Type B pancreatic cell (in vitro differentiated cells): ENCODE measurements at regions not wholly inside any gene's neighbourhood (a gene's known extent, or its start where the extent isn't known, plus 50 kb on each side); places are given as distances from the start of the nearest gene placed in this dataset.

Source experiments
- DNase-seq: peaks from one replicate; pipeline ENCODE4 v3.0.0; 2021; ENCODE audit warnings: mixed read lengths; ENCODE audit not compliant: unreplicated experiment; ENCODE audit errors: extremely low spot score
- H3K27ac Mint-ChIP-seq: 2 replicates; pipeline ENCODE4 v1.8.0; 2021; ENCODE audit warnings: mild to moderate bottlenecking, mixed read lengths
- H3K27me3 Mint-ChIP-seq: 2 replicates; pipeline ENCODE4 v1.8.0; 2021; ENCODE audit warnings: mixed read lengths
- H3K36me3 Mint-ChIP-seq: 2 replicates; pipeline ENCODE4 v1.8.0; 2021; ENCODE audit warnings: mixed read lengths
- H3K4me1 Mint-ChIP-seq: one replicate; pipeline ENCODE4 v1.8.0; 2021; ENCODE audit warnings: mixed read lengths; ENCODE audit not compliant: unreplicated experiment
- H3K4me3 Mint-ChIP-seq: 2 replicates; pipeline ENCODE4 v1.8.0; 2021; ENCODE audit warnings: mild to moderate bottlenecking, mixed read lengths
- H3K9me3 Mint-ChIP-seq: 2 replicates; pipeline ENCODE4 v1.8.0; 2021; ENCODE audit warnings: mixed read lengths
- TF ChIP-seq, protein P1 (sequence below): fragments of 200-600 bp; sonication (generic); conservative IDR thresholded peaks from 2 replicates; pipeline ENCODE4 v1.5.0; 2021; ENCODE audit warnings: antibody characterized with exemption, mild to moderate bottlenecking

DNA sequence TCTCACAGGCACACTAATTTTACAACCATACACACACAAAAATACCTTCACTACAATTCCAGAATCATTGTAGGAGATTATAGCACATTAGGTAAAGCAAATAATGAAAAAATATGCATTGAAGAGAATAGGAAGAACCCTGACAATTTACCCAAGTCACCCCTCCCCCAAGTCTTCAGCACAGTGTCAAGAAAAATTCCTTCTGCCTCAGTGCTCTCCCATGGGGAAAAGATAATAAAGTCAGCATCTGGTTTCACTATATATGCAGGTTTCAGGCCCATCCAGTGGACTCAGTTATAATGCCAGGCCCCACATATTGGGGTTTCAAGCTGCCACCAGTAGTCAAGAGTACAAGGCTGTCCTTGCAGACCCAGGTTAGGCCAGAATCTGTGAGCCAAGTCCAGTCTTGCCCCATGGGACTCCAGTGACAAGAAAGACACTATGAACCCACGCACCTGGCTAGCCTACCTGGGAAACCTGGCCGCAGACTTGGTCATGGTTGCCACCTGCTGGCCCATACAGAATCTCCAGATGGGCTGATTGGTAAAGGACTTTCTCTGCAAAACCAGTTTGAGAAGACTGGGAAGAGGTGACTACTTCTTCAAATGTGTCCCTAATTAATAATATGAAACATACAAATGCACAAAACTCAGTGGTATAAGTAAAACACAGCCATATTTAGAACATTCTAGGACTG is 398.6 kb upstream of the FLRT2 start:
- no peak overlapping the region for H3K4me3 Mint-ChIP-seq
- no peaks in the 10 kb centered on the region for H3K27me3 Mint-ChIP-seq
- no peak overlapping the region for H3K27ac Mint-ChIP-seq
- TF ChIP-seq, protein P1, sequence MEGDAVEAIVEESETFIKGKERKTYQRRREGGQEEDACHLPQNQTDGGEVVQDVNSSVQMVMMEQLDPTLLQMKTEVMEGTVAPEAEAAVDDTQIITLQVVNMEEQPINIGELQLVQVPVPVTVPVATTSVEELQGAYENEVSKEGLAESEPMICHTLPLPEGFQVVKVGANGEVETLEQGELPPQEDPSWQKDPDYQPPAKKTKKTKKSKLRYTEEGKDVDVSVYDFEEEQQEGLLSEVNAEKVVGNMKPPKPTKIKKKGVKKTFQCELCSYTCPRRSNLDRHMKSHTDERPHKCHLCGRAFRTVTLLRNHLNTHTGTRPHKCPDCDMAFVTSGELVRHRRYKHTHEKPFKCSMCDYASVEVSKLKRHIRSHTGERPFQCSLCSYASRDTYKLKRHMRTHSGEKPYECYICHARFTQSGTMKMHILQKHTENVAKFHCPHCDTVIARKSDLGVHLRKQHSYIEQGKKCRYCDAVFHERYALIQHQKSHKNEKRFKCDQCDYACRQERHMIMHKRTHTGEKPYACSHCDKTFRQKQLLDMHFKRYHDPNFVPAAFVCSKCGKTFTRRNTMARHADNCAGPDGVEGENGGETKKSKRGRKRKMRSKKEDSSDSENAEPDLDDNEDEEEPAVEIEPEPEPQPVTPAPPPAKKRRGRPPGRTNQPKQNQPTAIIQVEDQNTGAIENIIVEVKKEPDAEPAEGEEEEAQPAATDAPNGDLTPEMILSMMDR = no peak
- no peaks in the 10 kb centered on the region for H3K36me3 Mint-ChIP-seq
- H3K4me1 Mint-ChIP-seq = peaks cover 4% of the 10 kb centered on the region
- no peak for DNase-seq
- H3K9me3 Mint-ChIP-seq = no peaks in the 10 kb centered on the region

GRCh38 chr14:85142982-85143381 is 387.0 kb upstream of the FLRT2 start:
- TF ChIP-seq, protein P1 = no peak
- H3K4me1 Mint-ChIP-seq = no peaks in the 10 kb centered on the region
- H3K27ac Mint-ChIP-seq = no peak overlapping the region
- peaks cover 5% of the 10 kb centered on the region for H3K9me3 Mint-ChIP-seq
- DNase-seq = no peak
- no peaks in the 10 kb centered on the region for H3K36me3 Mint-ChIP-seq
- no peaks in the 10 kb centered on the region for H3K27me3 Mint-ChIP-seq
- H3K4me3 Mint-ChIP-seq = no peak overlapping the region

- Mint-ChIP-seq H3K4me1 (peaks cover 14% of the 10 kb centered on the region), H3K9me3 (peaks cover 7% of the 10 kb centered on the region), H3K27me3 (no peaks in the 10 kb centered on the region), H3K36me3 (no peaks in the 10 kb centered on the region), H3K4me3 (no peak overlapping the region), H3K27ac (no peak overlapping the region)
- TF ChIP-seq, protein P1 = no peak
- DNase-seq = no peak
Observed at GRCh38 chr14:85146779-85147178, 383.2 kb upstream of the FLRT2 start.

GRCh38 chr14:85150166-85150565 is 379.8 kb upstream of the FLRT2 start:
- Mint-ChIP-seq H3K27ac (no peak overlapping the region), H3K4me3 (no peak overlapping the region), H3K36me3 (no peaks in the 10 kb centered on the region), H3K4me1 (peaks cover 14% of the 10 kb centered on the region), H3K9me3 (peaks cover 15% of the 10 kb centered on the region), H3K27me3 (no peaks in the 10 kb centered on the region)
- no peak for DNase-seq
- TF ChIP-seq, protein P1 = no peak

DNA sequence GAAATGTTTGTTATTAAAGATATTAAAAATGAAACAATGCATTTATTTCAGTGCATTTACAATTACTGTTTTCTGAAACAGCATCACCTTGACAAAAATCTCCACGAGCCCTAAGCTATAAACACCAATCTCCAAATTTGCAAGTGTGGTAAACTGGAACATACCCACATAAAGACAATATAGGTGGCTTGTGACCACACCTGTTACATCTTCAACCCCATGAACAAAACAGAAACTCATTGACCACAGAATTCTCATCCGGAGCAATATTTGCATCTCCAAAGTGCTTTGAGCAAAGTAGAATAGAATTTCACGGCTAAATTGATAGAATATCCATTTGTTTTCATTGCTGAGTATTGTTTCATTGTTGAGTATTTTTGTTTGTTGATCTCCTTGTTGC is 375.2 kb upstream of the FLRT2 start:
- Mint-ChIP-seq H3K9me3 (peaks cover 8% of the 10 kb centered on the region), H3K4me3 (no peak overlapping the region), H3K36me3 (no peaks in the 10 kb centered on the region), H3K4me1 (peaks cover 6% of the 10 kb centered on the region), H3K27me3 (no peaks in the 10 kb centered on the region), H3K27ac (no peak overlapping the region)
- TF ChIP-seq, protein P1 = no peak
- no peak for DNase-seq
